ENCODE measurements at regions not wholly inside any gene's neighbourhood (a gene's known extent, or its start where the extent isn't known, plus 50 kb on each side); places are given as distances from the start of the nearest gene placed in this dataset.

DNA sequence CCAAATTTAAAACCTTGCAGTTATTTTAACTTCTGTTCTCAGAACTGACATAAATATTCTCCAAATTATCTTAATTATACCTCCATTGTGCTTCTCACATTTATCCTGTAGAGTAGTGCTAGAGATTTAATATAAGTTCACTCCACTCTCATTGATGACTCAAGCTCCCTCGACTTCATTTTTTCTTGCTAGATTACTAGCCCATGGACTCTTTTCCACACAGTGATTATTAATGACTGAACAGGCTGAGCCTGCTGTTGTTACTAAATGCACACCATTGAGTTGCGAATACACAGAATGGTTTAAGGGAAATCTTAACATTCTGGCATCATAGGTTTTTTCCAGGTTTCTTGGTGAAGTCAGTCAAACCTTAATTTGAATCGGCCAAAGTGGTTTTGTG is 179.5 kb upstream of the AKR1E2 start:
- Histone ChIP-seq H3K9me3 (ENCODE audit: control insufficient read depth, insufficient read depth, low read depth, low read length) (peaks cover 4% of the 10 kb centered on the region; the same call in 1 of the 2 replicates), H3K4me1 (ENCODE audit: control insufficient read depth, insufficient read depth, low read length) (peaks cover 14% of the 10 kb centered on the region), H3K27me3 (ENCODE audit: control insufficient read depth, insufficient read depth, low read length) (no peaks in the 10 kb centered on the region), H3K36me3 (ENCODE audit: control insufficient read depth, insufficient read depth, low read length) (no peaks in the 10 kb centered on the region), H3K27ac (ENCODE audit: low read length) (peak overlapping the region; percentile 61; the same call in 1 of the 2 replicates), H3K4me3 (ENCODE audit: low read depth in 2 of 2, low read length in 2 of 2) (no peak overlapping the region)
- ATAC-seq (no peak), DNase-seq (ENCODE audit: low read depth, low spot score) (no peak)
- CTCF ChIA-PET = no interaction called here
- in situ Hi-C loops (cut with HindIII; ENCODE audit: low pct_unique_long_range_greater_than_20kb, low sequenced_read_pairs) = no loop called here
- BruUV-seq (replicated peaks) = no TSS peak
- POLR2A ChIA-PET = no interaction called here
- intact Hi-C loops (cut with micrococcal nuclease; ENCODE audit: unreplicated experiment) = no loop called here
- TF ChIP-seq, protein P1, sequence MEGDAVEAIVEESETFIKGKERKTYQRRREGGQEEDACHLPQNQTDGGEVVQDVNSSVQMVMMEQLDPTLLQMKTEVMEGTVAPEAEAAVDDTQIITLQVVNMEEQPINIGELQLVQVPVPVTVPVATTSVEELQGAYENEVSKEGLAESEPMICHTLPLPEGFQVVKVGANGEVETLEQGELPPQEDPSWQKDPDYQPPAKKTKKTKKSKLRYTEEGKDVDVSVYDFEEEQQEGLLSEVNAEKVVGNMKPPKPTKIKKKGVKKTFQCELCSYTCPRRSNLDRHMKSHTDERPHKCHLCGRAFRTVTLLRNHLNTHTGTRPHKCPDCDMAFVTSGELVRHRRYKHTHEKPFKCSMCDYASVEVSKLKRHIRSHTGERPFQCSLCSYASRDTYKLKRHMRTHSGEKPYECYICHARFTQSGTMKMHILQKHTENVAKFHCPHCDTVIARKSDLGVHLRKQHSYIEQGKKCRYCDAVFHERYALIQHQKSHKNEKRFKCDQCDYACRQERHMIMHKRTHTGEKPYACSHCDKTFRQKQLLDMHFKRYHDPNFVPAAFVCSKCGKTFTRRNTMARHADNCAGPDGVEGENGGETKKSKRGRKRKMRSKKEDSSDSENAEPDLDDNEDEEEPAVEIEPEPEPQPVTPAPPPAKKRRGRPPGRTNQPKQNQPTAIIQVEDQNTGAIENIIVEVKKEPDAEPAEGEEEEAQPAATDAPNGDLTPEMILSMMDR (IDR thresholded peaks at IDR 0.05) = no peak
- no peak for TF ChIP-seq SIN3A (IDR thresholded peaks at IDR 0.05; ENCODE audit: borderline replicate concordance, insufficient read depth, low read depth, low read length)
- no peak for TF ChIP-seq TCF7L2 (IDR thresholded peaks at IDR 0.05; ENCODE audit: low read depth, low read length)
- TF ChIP-seq, protein P2, sequence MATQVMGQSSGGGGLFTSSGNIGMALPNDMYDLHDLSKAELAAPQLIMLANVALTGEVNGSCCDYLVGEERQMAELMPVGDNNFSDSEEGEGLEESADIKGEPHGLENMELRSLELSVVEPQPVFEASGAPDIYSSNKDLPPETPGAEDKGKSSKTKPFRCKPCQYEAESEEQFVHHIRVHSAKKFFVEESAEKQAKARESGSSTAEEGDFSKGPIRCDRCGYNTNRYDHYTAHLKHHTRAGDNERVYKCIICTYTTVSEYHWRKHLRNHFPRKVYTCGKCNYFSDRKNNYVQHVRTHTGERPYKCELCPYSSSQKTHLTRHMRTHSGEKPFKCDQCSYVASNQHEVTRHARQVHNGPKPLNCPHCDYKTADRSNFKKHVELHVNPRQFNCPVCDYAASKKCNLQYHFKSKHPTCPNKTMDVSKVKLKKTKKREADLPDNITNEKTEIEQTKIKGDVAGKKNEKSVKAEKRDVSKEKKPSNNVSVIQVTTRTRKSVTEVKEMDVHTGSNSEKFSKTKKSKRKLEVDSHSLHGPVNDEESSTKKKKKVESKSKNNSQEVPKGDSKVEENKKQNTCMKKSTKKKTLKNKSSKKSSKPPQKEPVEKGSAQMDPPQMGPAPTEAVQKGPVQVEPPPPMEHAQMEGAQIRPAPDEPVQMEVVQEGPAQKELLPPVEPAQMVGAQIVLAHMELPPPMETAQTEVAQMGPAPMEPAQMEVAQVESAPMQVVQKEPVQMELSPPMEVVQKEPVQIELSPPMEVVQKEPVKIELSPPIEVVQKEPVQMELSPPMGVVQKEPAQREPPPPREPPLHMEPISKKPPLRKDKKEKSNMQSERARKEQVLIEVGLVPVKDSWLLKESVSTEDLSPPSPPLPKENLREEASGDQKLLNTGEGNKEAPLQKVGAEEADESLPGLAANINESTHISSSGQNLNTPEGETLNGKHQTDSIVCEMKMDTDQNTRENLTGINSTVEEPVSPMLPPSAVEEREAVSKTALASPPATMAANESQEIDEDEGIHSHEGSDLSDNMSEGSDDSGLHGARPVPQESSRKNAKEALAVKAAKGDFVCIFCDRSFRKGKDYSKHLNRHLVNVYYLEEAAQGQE (IDR thresholded peaks at IDR 0.05; ENCODE audit: insufficient read depth in 1 of 2, low read depth in 2 of 2, low read length in 1 of 2) = no peak
- TF ChIP-seq POLR2AphosphoS5 (IDR thresholded peaks at IDR 0.05; ENCODE audit: low read depth, low read length) = no peak

DNA sequence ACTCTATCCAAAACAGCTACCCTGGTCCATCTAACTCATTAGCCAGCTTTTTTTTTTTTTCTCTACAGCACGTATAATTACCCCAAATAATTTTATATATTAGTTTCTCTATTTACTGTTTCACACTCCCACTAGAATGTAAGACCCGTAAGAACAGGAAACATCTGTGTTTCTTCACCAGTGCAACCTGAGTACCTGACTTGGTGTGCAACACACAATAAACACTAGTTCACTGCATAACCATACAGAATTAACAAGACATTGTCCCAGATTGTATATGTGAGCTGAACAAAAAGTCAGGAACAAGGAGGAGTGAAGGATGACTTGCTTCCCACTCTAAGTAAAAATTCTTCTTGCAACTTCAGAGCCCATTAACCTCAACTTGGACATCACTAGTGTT is 180.2 kb upstream of the AKR1E2 start:
- no peak overlapping the region for H3K4me3 ChIP-seq (ENCODE audit: low read depth in 2 of 2, low read length in 2 of 2)
- TF ChIP-seq SIN3A (IDR thresholded peaks at IDR 0.05; ENCODE audit: borderline replicate concordance, insufficient read depth, low read depth, low read length) = no peak
- TF ChIP-seq, protein P1 (IDR thresholded peaks at IDR 0.05) = no peak
- intact Hi-C loops (cut with micrococcal nuclease; ENCODE audit: unreplicated experiment) (no loop called here), in situ Hi-C loops (cut with HindIII; ENCODE audit: low pct_unique_long_range_greater_than_20kb, low sequenced_read_pairs) (no loop called here)
- DNase-seq (ENCODE audit: low read depth, low spot score) (no peak), ATAC-seq (no peak)
- no peaks in the 10 kb centered on the region for H3K27me3 ChIP-seq (ENCODE audit: control insufficient read depth, insufficient read depth, low read length)
- POLR2A ChIA-PET = no interaction called here
- CTCF ChIA-PET = no interaction called here
- H3K27ac ChIP-seq (ENCODE audit: low read length) = peak overlapping the region; percentile 44; the same call in 1 of the 2 replicates
- H3K36me3 ChIP-seq (ENCODE audit: control insufficient read depth, insufficient read depth, low read length) = no peaks in the 10 kb centered on the region
- H3K4me1 ChIP-seq (ENCODE audit: control insufficient read depth, insufficient read depth, low read length) = peaks cover 7% of the 10 kb centered on the region
- H3K9me3 ChIP-seq (ENCODE audit: control insufficient read depth, insufficient read depth, low read depth, low read length) = peaks cover 4% of the 10 kb centered on the region; the same call in 1 of the 2 replicates
- BruUV-seq (replicated peaks) = no TSS peak

Data from Panc1 (cell line).